Activated naive CD8-positive, alpha-beta T cell treated with anti-CD3 and anti-CD28 coated beads for 36 hours (primary cell): ENCODE measurements at regions not wholly inside any gene's neighbourhood (a gene's known extent, or its start where the extent isn't known, plus 50 kb on each side); places are given as distances from the start of the nearest gene placed in this dataset.
"Not testable (repeated sequence)": the region's sequence is repeated elsewhere in the genome, so short reads cannot be mapped to it uniquely, and the experiment has no call there.

Experiments used
- DNase-seq: peaks from one replicate; pipeline ENCODE4 v3.0.0; 2021
- H3K27ac Mint-ChIP-seq: one replicate; pipeline ENCODE4 v1.8.0; 2022; ENCODE audit warnings: mild to moderate bottlenecking, moderate library complexity, mixed read lengths
- H3K27me3 Mint-ChIP-seq: one replicate; pipeline ENCODE4 v1.8.0; 2022; ENCODE audit warnings: mild to moderate bottlenecking, mixed read lengths
- H3K36me3 Mint-ChIP-seq: one replicate; pipeline ENCODE4 v1.8.0; 2021; ENCODE audit warnings: mild to moderate bottlenecking, mixed read lengths
- H3K4me1 Mint-ChIP-seq: one replicate; pipeline ENCODE4 v1.8.0; 2021; ENCODE audit warnings: mixed read lengths
- H3K4me3 Mint-ChIP-seq: one replicate; pipeline ENCODE4 v1.8.0; 2022; ENCODE audit warnings: mild to moderate bottlenecking, moderate library complexity, mixed read lengths
- H3K9me3 Mint-ChIP-seq: one replicate; pipeline ENCODE4 v1.8.0; 2022; ENCODE audit warnings: mixed read lengths

GRCh38 chr13:110967156-110967855 is 52.4 kb upstream of the ANKRD10 start:
- Mint-ChIP-seq H3K9me3 (peaks cover 44% of the 10 kb centered on the region), H3K36me3 (peaks cover 32% of the 10 kb centered on the region), H3K27me3 (peaks cover 35% of the 10 kb centered on the region), H3K4me1 (peaks cover 11% of the 10 kb centered on the region), H3K27ac (peak overlapping the region; percentile 46)
- DNase-seq, H3K4me3 Mint-ChIP-seq: not testable (repeated sequence)

DNA sequence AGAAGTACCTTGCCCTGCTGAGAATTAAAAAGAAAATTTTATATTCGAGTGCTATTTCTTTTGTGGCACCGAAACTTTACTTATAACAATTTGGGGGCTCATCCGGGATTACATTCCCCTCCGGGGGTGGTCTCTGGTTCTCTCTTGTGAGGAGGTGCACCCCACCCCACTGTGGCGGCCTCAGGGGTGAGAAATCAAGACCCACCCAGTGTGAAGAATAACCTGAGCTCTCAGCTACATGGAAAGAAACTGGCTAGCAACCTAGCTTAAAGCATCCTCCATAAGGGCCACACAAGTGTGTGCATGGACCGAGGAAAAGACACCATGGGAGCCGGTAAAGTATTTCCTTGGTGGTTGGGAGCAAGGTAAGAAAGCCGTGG is 50.9 kb upstream of the ANKRD10 start:
- peaks cover 48% of the 10 kb centered on the region for H3K9me3 Mint-ChIP-seq
- peaks cover 39% of the 10 kb centered on the region for H3K27me3 Mint-ChIP-seq
- H3K27ac Mint-ChIP-seq = peak overlapping the region; percentile 88
- no peak for DNase-seq
- H3K4me1 Mint-ChIP-seq = peaks cover 11% of the 10 kb centered on the region
- H3K36me3 Mint-ChIP-seq = peaks cover 32% of the 10 kb centered on the region
- no peak overlapping the region for H3K4me3 Mint-ChIP-seq

- H3K4me1 Mint-ChIP-seq = peaks cover 11% of the 10 kb centered on the region
- peaks cover 48% of the 10 kb centered on the region for H3K9me3 Mint-ChIP-seq
- H3K36me3 Mint-ChIP-seq = peaks cover 32% of the 10 kb centered on the region
- no peak overlapping the region for H3K4me3 Mint-ChIP-seq
- DNase-seq = peak; percentile 35
- peaks cover 39% of the 10 kb centered on the region for H3K27me3 Mint-ChIP-seq
- H3K27ac Mint-ChIP-seq = peak overlapping the region; percentile 88
Observed at GRCh38 chr13:110965038-110965754, 50.3 kb upstream of the ANKRD10 start.
